ENCODE measurements at regions not wholly inside any gene's neighbourhood (a gene's known extent, or its start where the extent isn't known, plus 50 kb on each side); places are given as distances from the start of the nearest gene placed in this dataset.
"Not testable (repeated sequence)": the region's sequence is repeated elsewhere in the genome, so short reads cannot be mapped to it uniquely, and the experiment has no call there.

GRCh38 chr4:86413426-86413825 is 53.6 kb upstream of the MAPK10 start:
- H3K4me1 ChIP-seq (ENCODE audit: control insufficient read depth, insufficient read depth, low read length); H3K27me3 ChIP-seq (ENCODE audit: control insufficient read depth, insufficient read depth, low read length); H3K27ac ChIP-seq (ENCODE audit: low read depth, low read length); H3K4me3 ChIP-seq (ENCODE audit: low read length); H3K9ac ChIP-seq (ENCODE audit: low read length); H3K36me3 ChIP-seq (ENCODE audit: control insufficient read depth, insufficient read depth, low read length): not testable (repeated sequence)

- no peaks in the 10 kb centered on the region for H3K36me3 ChIP-seq (ENCODE audit: control insufficient read depth, insufficient read depth, low read length)
- no peak overlapping the region for H3K4me3 ChIP-seq (ENCODE audit: low read length)
- no peak overlapping the region for H3K27ac ChIP-seq (ENCODE audit: low read depth, low read length)
- no peaks in the 10 kb centered on the region for H3K27me3 ChIP-seq (ENCODE audit: control insufficient read depth, insufficient read depth, low read length)
- no peaks in the 10 kb centered on the region for H3K4me1 ChIP-seq (ENCODE audit: control insufficient read depth, insufficient read depth, low read length)
- H3K9ac ChIP-seq (ENCODE audit: low read length): no peak overlapping the region
Measured at GRCh38 chr4:86414686-86415085, 54.8 kb upstream of the MAPK10 start.

GRCh38 chr4:86416081-86416480 is 56.2 kb upstream of the MAPK10 start:
- H3K36me3 ChIP-seq (ENCODE audit: control insufficient read depth, insufficient read depth, low read length): no peaks in the 10 kb centered on the region
- H3K9ac ChIP-seq (ENCODE audit: low read length): no peak overlapping the region
- no peaks in the 10 kb centered on the region for H3K4me1 ChIP-seq (ENCODE audit: control insufficient read depth, insufficient read depth, low read length)
- no peak overlapping the region for H3K27ac ChIP-seq (ENCODE audit: low read depth, low read length)
- no peaks in the 10 kb centered on the region for H3K27me3 ChIP-seq (ENCODE audit: control insufficient read depth, insufficient read depth, low read length)
- no peak overlapping the region for H3K4me3 ChIP-seq (ENCODE audit: low read length)

GRCh38 chr4:86421461-86421860 is 61.6 kb upstream of the MAPK10 start:
- H3K27ac ChIP-seq (ENCODE audit: low read depth, low read length): no peak overlapping the region
- no peak overlapping the region for H3K4me3 ChIP-seq (ENCODE audit: low read length)
- no peaks in the 10 kb centered on the region for H3K4me1 ChIP-seq (ENCODE audit: control insufficient read depth, insufficient read depth, low read length)
- no peaks in the 10 kb centered on the region for H3K27me3 ChIP-seq (ENCODE audit: control insufficient read depth, insufficient read depth, low read length)
- H3K9ac ChIP-seq (ENCODE audit: low read length): no peak overlapping the region
- H3K36me3 ChIP-seq (ENCODE audit: control insufficient read depth, insufficient read depth, low read length): no peaks in the 10 kb centered on the region

GRCh38 chr4:86431543-86432116 is 71.8 kb upstream of the MAPK10 start:
- H3K36me3 ChIP-seq (ENCODE audit: control insufficient read depth, insufficient read depth, low read length): no peaks in the 10 kb centered on the region
- no peaks in the 10 kb centered on the region for H3K27me3 ChIP-seq (ENCODE audit: control insufficient read depth, insufficient read depth, low read length)
- no peak overlapping the region for H3K9ac ChIP-seq (ENCODE audit: low read length)
- no peak overlapping the region for H3K27ac ChIP-seq (ENCODE audit: low read depth, low read length)
- no peak overlapping the region for H3K4me3 ChIP-seq (ENCODE audit: low read length)
- H3K4me1 ChIP-seq (ENCODE audit: control insufficient read depth, insufficient read depth, low read length): no peaks in the 10 kb centered on the region

- Histone ChIP-seq H3K27me3 (ENCODE audit: control insufficient read depth, insufficient read depth, low read length) (no peaks in the 10 kb centered on the region), H3K4me3 (ENCODE audit: low read length) (no peak overlapping the region), H3K36me3 (ENCODE audit: control insufficient read depth, insufficient read depth, low read length) (no peaks in the 10 kb centered on the region), H3K9ac (ENCODE audit: low read length) (no peak overlapping the region), H3K27ac (ENCODE audit: low read depth, low read length) (no peak overlapping the region), H3K4me1 (ENCODE audit: control insufficient read depth, insufficient read depth, low read length) (no peaks in the 10 kb centered on the region)
Measured at GRCh38 chr4:86432559-86433134, 72.8 kb upstream of the MAPK10 start.

GRCh38 chr4:86439293-86439692 is 79.4 kb upstream of the MAPK10 start:
- Histone ChIP-seq H3K4me3 (ENCODE audit: low read length) (no peak overlapping the region), H3K9ac (ENCODE audit: low read length) (no peak overlapping the region), H3K27me3 (ENCODE audit: control insufficient read depth, insufficient read depth, low read length) (no peaks in the 10 kb centered on the region), H3K27ac (ENCODE audit: low read depth, low read length) (no peak overlapping the region), H3K4me1 (ENCODE audit: control insufficient read depth, insufficient read depth, low read length) (no peaks in the 10 kb centered on the region), H3K36me3 (ENCODE audit: control insufficient read depth, insufficient read depth, low read length) (no peaks in the 10 kb centered on the region)

GRCh38 chr4:86441175-86441936 is 81.5 kb upstream of the MAPK10 start:
- H3K27ac ChIP-seq (ENCODE audit: low read depth, low read length): no peak overlapping the region
- no peaks in the 10 kb centered on the region for H3K36me3 ChIP-seq (ENCODE audit: control insufficient read depth, insufficient read depth, low read length)
- no peak overlapping the region for H3K9ac ChIP-seq (ENCODE audit: low read length)
- H3K4me1 ChIP-seq (ENCODE audit: control insufficient read depth, insufficient read depth, low read length): no peaks in the 10 kb centered on the region
- H3K27me3 ChIP-seq (ENCODE audit: control insufficient read depth, insufficient read depth, low read length): no peaks in the 10 kb centered on the region
- H3K4me3 ChIP-seq (ENCODE audit: low read length): no peak overlapping the region

GRCh38 chr4:86442881-86443280 is 83.0 kb upstream of the MAPK10 start:
- H3K27ac ChIP-seq (ENCODE audit: low read depth, low read length): no peak overlapping the region
- H3K9ac ChIP-seq (ENCODE audit: low read length): no peak overlapping the region
- H3K4me3 ChIP-seq (ENCODE audit: low read length): no peak overlapping the region
- H3K27me3 ChIP-seq (ENCODE audit: control insufficient read depth, insufficient read depth, low read length): no peaks in the 10 kb centered on the region
- no peaks in the 10 kb centered on the region for H3K36me3 ChIP-seq (ENCODE audit: control insufficient read depth, insufficient read depth, low read length)
- H3K4me1 ChIP-seq (ENCODE audit: control insufficient read depth, insufficient read depth, low read length): no peaks in the 10 kb centered on the region

- Histone ChIP-seq H3K27ac (ENCODE audit: low read depth, low read length) (no peak overlapping the region), H3K27me3 (ENCODE audit: control insufficient read depth, insufficient read depth, low read length) (no peaks in the 10 kb centered on the region), H3K9ac (ENCODE audit: low read length) (no peak overlapping the region), H3K4me3 (ENCODE audit: low read length) (no peak overlapping the region), H3K4me1 (ENCODE audit: control insufficient read depth, insufficient read depth, low read length) (no peaks in the 10 kb centered on the region), H3K36me3 (ENCODE audit: control insufficient read depth, insufficient read depth, low read length) (no peaks in the 10 kb centered on the region)
Measured at GRCh38 chr4:86443495-86443894, 83.6 kb upstream of the MAPK10 start.

GRCh38 chr4:86446996-86447395 is 87.1 kb upstream of the MAPK10 start:
- Histone ChIP-seq H3K27ac (ENCODE audit: low read depth, low read length) (no peak overlapping the region), H3K27me3 (ENCODE audit: control insufficient read depth, insufficient read depth, low read length) (no peaks in the 10 kb centered on the region), H3K4me3 (ENCODE audit: low read length) (no peak overlapping the region), H3K36me3 (ENCODE audit: control insufficient read depth, insufficient read depth, low read length) (no peaks in the 10 kb centered on the region), H3K4me1 (ENCODE audit: control insufficient read depth, insufficient read depth, low read length) (no peaks in the 10 kb centered on the region), H3K9ac (ENCODE audit: low read length) (no peak overlapping the region)

GRCh38 chr4:86448871-86449270 is 89.0 kb upstream of the MAPK10 start:
- H3K27ac ChIP-seq (ENCODE audit: low read depth, low read length): no peak overlapping the region
- H3K36me3 ChIP-seq (ENCODE audit: control insufficient read depth, insufficient read depth, low read length): no peaks in the 10 kb centered on the region
- H3K27me3 ChIP-seq (ENCODE audit: control insufficient read depth, insufficient read depth, low read length): no peaks in the 10 kb centered on the region
- H3K4me3 ChIP-seq (ENCODE audit: low read length): no peak overlapping the region
- no peaks in the 10 kb centered on the region for H3K4me1 ChIP-seq (ENCODE audit: control insufficient read depth, insufficient read depth, low read length)
- no peak overlapping the region for H3K9ac ChIP-seq (ENCODE audit: low read length)

Data from rectal smooth muscle tissue (tissue), 1 donor.